ENCODE measurements at regions not wholly inside any gene's neighbourhood (a gene's known extent, or its start where the extent isn't known, plus 50 kb on each side); places are given as distances from the start of the nearest gene placed in this dataset.

DNA sequence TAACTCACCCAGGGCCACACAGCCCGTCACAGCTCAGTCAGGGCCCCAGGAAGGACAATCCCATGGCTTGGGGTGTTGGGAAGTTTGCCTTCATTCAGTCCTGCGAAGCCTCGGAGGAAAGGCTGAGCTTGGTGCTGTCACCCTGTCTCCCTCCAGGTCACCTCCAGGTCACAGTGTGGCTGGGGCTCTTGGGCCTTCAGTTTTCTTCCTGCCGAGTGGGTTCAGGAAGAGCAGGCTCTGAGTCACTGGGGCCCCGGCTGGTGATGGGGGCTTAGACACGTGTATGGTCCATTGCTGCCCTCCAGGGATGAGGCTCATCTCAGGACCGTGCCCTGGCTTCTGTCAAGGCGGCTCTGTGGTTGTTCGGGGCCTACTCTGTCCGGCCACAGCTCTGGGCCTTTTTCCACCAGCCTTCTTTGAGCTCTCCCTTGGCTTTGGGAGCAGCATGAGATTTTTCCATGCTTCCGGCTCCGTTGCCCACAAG is 118.6 kb downstream of the INHBB start:
- Histone ChIP-seq H2BK5ac (ENCODE audit: low read length) (no peak overlapping the region), H3K4me1 (ENCODE audit: control insufficient read depth in 2 of 2, insufficient read depth in 1 of 2, low read depth in 1 of 2, low read length in 2 of 2) (peaks cover 11 to 13% of the 10 kb centered on the region in 2 donors), H3K4me3 (ENCODE audit: low read length in 2 of 2) (no peak overlapping the region), H3K9me3 (replicated peaks in 1 of 2; ENCODE audit: control insufficient read depth in 2 of 2, insufficient read depth in 1 of 2, low read depth in 1 of 2, low read length in 2 of 2) (no peaks in the 10 kb centered on the region), H3K4me2 (ENCODE audit: insufficient read depth, low read length, poor library complexity, severe bottlenecking) (no peak overlapping the region), H3K9ac (ENCODE audit: low read depth, low read length, poor library complexity) (no peak overlapping the region), H2AK5ac (ENCODE audit: low read depth, low read length) (no peak overlapping the region), H3K18ac (ENCODE audit: low read length) (no peak overlapping the region), H3K14ac (ENCODE audit: low read length) (no peak overlapping the region), H3K27ac (replicated peaks; ENCODE audit: low read length) (no peak overlapping the region), H2BK120ac (ENCODE audit: low read depth, low read length) (no peak overlapping the region), H3K23ac (ENCODE audit: low read depth, low read length, poor library complexity) (no peak overlapping the region), H2BK15ac (ENCODE audit: low read length) (no peak overlapping the region), H3K4ac (ENCODE audit: low read length) (no peak overlapping the region), H4K8ac (ENCODE audit: low read depth, low read length) (no peak overlapping the region), H2AFZ (ENCODE audit: low read length) (no peak overlapping the region), H3K79me1 (ENCODE audit: low read depth, low read length) (no peaks in the 10 kb centered on the region), H2BK12ac (ENCODE audit: low read length) (no peak overlapping the region), H3K27me3 (ENCODE audit: control insufficient read depth in 3 of 3, insufficient read depth in 3 of 3, low read depth in 1 of 3, low read length in 3 of 3) (peaks cover 0 to 76% (median 65%) of the 10 kb centered on the region in 3 experiments), H3K36me3 (replicated peaks in 1 of 2; ENCODE audit: control insufficient read depth in 2 of 2, insufficient read depth in 2 of 2, low read length in 2 of 2) (no peaks in the 10 kb centered on the region), H4K91ac (ENCODE audit: low read depth, low read length, poor library complexity) (no peak overlapping the region)
- no peak for DNase-seq (ENCODE audit: low spot score)
- no CpG with 5 or more reads among the region's 12 CpGs for WGBS, 2 donors (ENCODE audit: extremely low coverage in 2 of 2, insufficient read length in 2 of 2, insufficient replicate concordance in 1 of 2)

DNA sequence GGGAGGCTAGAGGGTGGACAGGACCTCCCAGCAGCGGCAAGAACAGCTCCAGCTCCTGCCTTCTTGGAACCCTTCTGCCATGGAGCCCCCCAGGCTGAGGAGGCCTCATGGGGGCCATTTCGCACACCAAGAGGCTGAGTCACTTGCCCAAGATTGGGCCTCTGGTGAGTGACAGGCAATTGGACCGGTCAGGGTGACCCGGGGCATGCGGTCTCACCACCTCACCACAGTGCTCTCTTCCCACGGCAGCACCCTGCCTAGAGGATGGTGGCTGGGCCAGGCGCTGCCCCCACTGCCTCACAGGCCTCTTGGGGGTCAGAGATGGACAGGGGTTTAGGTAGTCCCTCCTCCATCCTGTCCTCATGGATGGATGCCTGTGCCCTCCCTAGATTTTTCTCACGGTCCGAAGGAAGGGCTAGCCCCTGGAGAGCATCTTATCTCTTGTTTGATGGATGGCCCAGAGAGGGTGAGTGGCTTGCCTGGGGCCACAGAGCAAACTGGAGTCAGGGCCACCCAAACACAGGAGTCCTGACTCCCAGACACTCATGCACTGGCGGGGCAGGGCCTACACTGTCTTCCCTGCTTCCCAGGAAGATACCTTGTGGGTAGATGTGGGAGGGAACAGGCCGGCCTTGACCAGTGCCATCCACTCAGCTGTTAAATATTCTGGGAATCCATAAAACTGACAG is 119.2 kb downstream of the INHBB start:
- peak overlapping the region; percentile 54 for H3K4me2 ChIP-seq (ENCODE audit: insufficient read depth, low read length, poor library complexity, severe bottlenecking)
- H3K36me3 ChIP-seq (replicated peaks in 1 of 2; ENCODE audit: control insufficient read depth in 2 of 2, insufficient read depth in 2 of 2, low read length in 2 of 2): no peaks in the 10 kb centered on the region
- peak overlapping the region; percentile 35 for H3K23ac ChIP-seq (ENCODE audit: low read depth, low read length, poor library complexity)
- H3K9me3 ChIP-seq (replicated peaks in 1 of 2; ENCODE audit: control insufficient read depth in 2 of 2, insufficient read depth in 1 of 2, low read depth in 1 of 2, low read length in 2 of 2): no peaks in the 10 kb centered on the region
- peak overlapping the region; percentile 1 for H3K14ac ChIP-seq (ENCODE audit: low read length)
- WGBS, 2 donors (ENCODE audit: extremely low coverage in 2 of 2, insufficient read length in 2 of 2, insufficient replicate concordance in 1 of 2): no CpG with 5 or more reads among the region's 11 CpGs
- H3K4me3 ChIP-seq (ENCODE audit: low read length in 2 of 2): no peak overlapping the region
- no peak overlapping the region for H4K91ac ChIP-seq (ENCODE audit: low read depth, low read length, poor library complexity)
- H3K4me1 ChIP-seq (ENCODE audit: control insufficient read depth in 2 of 2, insufficient read depth in 1 of 2, low read depth in 1 of 2, low read length in 2 of 2): peaks cover 11 to 13% of the 10 kb centered on the region in 2 donors
- no peak overlapping the region for H3K9ac ChIP-seq (ENCODE audit: low read depth, low read length, poor library complexity)
- H3K4ac ChIP-seq (ENCODE audit: low read length): no peak overlapping the region
- no peak overlapping the region for H2BK15ac ChIP-seq (ENCODE audit: low read length)
- H2AK5ac ChIP-seq (ENCODE audit: low read depth, low read length): peak overlapping the region; percentile 6
- peaks cover 0 to 83% (median 66%) of the 10 kb centered on the region in 3 experiments for H3K27me3 ChIP-seq (ENCODE audit: control insufficient read depth in 3 of 3, insufficient read depth in 3 of 3, low read depth in 1 of 3, low read length in 3 of 3)
- DNase-seq (ENCODE audit: low spot score): no peak
- H2BK120ac ChIP-seq (ENCODE audit: low read depth, low read length): no peak overlapping the region
- H3K79me1 ChIP-seq (ENCODE audit: low read depth, low read length): no peaks in the 10 kb centered on the region
- no peak overlapping the region for H2BK12ac ChIP-seq (ENCODE audit: low read length)
- H2BK5ac ChIP-seq (ENCODE audit: low read length): no peak overlapping the region
- no peak overlapping the region for H3K27ac ChIP-seq (replicated peaks; ENCODE audit: low read length)
- no peak overlapping the region for H4K8ac ChIP-seq (ENCODE audit: low read depth, low read length)
- no peak overlapping the region for H2AFZ ChIP-seq (ENCODE audit: low read length)
- H3K18ac ChIP-seq (ENCODE audit: low read length): peak overlapping the region; percentile 16

DNA sequence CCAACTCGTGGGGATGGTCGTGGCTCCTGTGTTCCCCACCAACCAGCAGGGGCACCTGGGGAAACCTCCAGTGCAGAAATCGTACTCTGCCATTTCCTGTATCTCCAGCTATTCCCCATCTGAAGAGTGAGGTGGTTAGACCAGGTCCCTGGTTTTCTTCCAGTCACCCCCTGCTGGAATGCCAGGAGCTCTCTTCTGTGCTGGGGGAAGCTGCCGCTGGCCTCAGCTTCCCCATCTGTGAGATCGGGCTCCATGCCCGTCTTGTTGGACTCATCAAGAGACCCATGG is 119.7 kb downstream of the INHBB start:
- no peak overlapping the region for H3K23ac ChIP-seq (ENCODE audit: low read depth, low read length, poor library complexity)
- H3K9ac ChIP-seq (ENCODE audit: low read depth, low read length, poor library complexity): no peak overlapping the region
- no CpG with 5 or more reads among the region's 6 CpGs for WGBS, 2 donors (ENCODE audit: extremely low coverage in 2 of 2, insufficient read length in 2 of 2, insufficient replicate concordance in 1 of 2)
- H3K18ac ChIP-seq (ENCODE audit: low read length): peak overlapping the region; percentile 42
- peak overlapping the region; percentile 54 for H3K4me2 ChIP-seq (ENCODE audit: insufficient read depth, low read length, poor library complexity, severe bottlenecking)
- no peak overlapping the region for H3K4me3 ChIP-seq (ENCODE audit: low read length in 2 of 2)
- no peak overlapping the region for H2BK15ac ChIP-seq (ENCODE audit: low read length)
- no peak overlapping the region for H3K4ac ChIP-seq (ENCODE audit: low read length)
- no peak overlapping the region for H2BK12ac ChIP-seq (ENCODE audit: low read length)
- no peak for DNase-seq (ENCODE audit: low spot score)
- H2AFZ ChIP-seq (ENCODE audit: low read length): no peak overlapping the region
- H3K4me1 ChIP-seq (ENCODE audit: control insufficient read depth in 2 of 2, insufficient read depth in 1 of 2, low read depth in 1 of 2, low read length in 2 of 2): peaks cover 11 to 13% of the 10 kb centered on the region in 2 donors
- H2BK5ac ChIP-seq (ENCODE audit: low read length): no peak overlapping the region
- H3K27ac ChIP-seq (replicated peaks; ENCODE audit: low read length): no peak overlapping the region
- H4K91ac ChIP-seq (ENCODE audit: low read depth, low read length, poor library complexity): no peak overlapping the region
- no peaks in the 10 kb centered on the region for H3K9me3 ChIP-seq (replicated peaks in 1 of 2; ENCODE audit: control insufficient read depth in 2 of 2, insufficient read depth in 1 of 2, low read depth in 1 of 2, low read length in 2 of 2)
- H3K14ac ChIP-seq (ENCODE audit: low read length): peak overlapping the region; percentile 1
- H3K36me3 ChIP-seq (replicated peaks in 1 of 2; ENCODE audit: control insufficient read depth in 2 of 2, insufficient read depth in 2 of 2, low read length in 2 of 2): no peaks in the 10 kb centered on the region
- no peaks in the 10 kb centered on the region for H3K79me1 ChIP-seq (ENCODE audit: low read depth, low read length)
- H3K27me3 ChIP-seq (ENCODE audit: control insufficient read depth in 3 of 3, insufficient read depth in 3 of 3, low read depth in 1 of 3, low read length in 3 of 3): peaks cover 0 to 88% (median 70%) of the 10 kb centered on the region in 3 experiments
- H2AK5ac ChIP-seq (ENCODE audit: low read depth, low read length): peak overlapping the region; percentile 6
- no peak overlapping the region for H4K8ac ChIP-seq (ENCODE audit: low read depth, low read length)
- H2BK120ac ChIP-seq (ENCODE audit: low read depth, low read length): no peak overlapping the region

DNA sequence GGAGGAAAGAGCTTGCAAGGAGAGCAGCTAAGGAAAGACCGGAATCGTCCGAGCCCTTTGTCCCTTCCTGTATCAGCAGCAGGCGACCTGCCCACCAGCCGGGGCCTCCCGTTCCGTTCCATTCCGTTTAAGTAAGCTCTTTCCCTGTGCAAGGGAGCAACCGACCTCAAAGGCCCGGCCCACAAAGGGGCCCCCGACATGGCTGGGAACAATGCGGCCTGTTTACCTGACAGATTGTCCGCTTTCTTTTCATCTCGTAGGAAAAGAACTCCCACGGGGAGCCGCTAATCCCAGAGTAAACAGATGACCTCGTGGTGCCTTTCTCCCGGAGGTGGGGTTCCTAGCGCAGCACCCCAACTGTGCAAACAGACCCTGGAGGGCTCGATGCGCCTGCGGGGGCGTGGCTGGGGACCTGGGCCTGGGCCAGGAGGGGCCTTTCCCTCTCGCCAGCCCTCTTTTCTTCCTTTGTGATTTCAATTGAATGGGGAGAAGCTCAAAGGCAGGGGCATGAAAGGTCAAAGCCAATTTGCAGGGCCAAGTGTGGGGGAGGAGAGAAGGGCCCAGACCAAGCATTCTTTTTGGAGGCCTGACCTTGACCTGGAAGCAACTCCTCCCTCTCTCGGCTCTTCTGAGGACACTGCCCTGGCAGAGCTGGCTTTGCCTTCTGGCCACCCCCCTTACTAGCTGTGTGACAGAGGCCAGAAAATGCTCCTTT is 120.2 kb downstream of the INHBB start:
- Histone ChIP-seq H3K4ac (ENCODE audit: low read length) (no peak overlapping the region), H2BK12ac (ENCODE audit: low read length) (no peak overlapping the region), H3K27ac (replicated peaks; ENCODE audit: low read length) (no peak overlapping the region), H3K79me1 (ENCODE audit: low read depth, low read length) (no peaks in the 10 kb centered on the region), H3K4me2 (ENCODE audit: insufficient read depth, low read length, poor library complexity, severe bottlenecking) (peak overlapping the region; percentile 54), H3K18ac (ENCODE audit: low read length) (no peak overlapping the region), H3K27me3 (ENCODE audit: control insufficient read depth in 3 of 3, insufficient read depth in 3 of 3, low read depth in 1 of 3, low read length in 3 of 3) (peaks cover 0 to 91% (median 74%) of the 10 kb centered on the region in 3 experiments), H2AK5ac (ENCODE audit: low read depth, low read length) (no peak overlapping the region), H2BK5ac (ENCODE audit: low read length) (no peak overlapping the region), H3K23ac (ENCODE audit: low read depth, low read length, poor library complexity) (no peak overlapping the region), H3K9ac (ENCODE audit: low read depth, low read length, poor library complexity) (no peak overlapping the region), H2AFZ (ENCODE audit: low read length) (peak overlapping the region; percentile 18), H2BK15ac (ENCODE audit: low read length) (no peak overlapping the region), H3K9me3 (replicated peaks in 1 of 2; ENCODE audit: control insufficient read depth in 2 of 2, insufficient read depth in 1 of 2, low read depth in 1 of 2, low read length in 2 of 2) (no peaks in the 10 kb centered on the region), H3K4me3 (ENCODE audit: low read length in 2 of 2) (no peak overlapping the region), H4K91ac (ENCODE audit: low read depth, low read length, poor library complexity) (no peak overlapping the region), H3K14ac (ENCODE audit: low read length) (no peak overlapping the region), H3K4me1 (ENCODE audit: control insufficient read depth in 2 of 2, insufficient read depth in 1 of 2, low read depth in 1 of 2, low read length in 2 of 2) (peaks cover 11 to 13% of the 10 kb centered on the region in 2 donors), H2BK120ac (ENCODE audit: low read depth, low read length) (no peak overlapping the region), H4K8ac (ENCODE audit: low read depth, low read length) (no peak overlapping the region), H3K36me3 (replicated peaks in 1 of 2; ENCODE audit: control insufficient read depth in 2 of 2, insufficient read depth in 2 of 2, low read length in 2 of 2) (no peaks in the 10 kb centered on the region)
- peak; percentile 51 for DNase-seq (ENCODE audit: low spot score)
- WGBS, 2 donors (ENCODE audit: extremely low coverage in 2 of 2, insufficient read length in 2 of 2, insufficient replicate concordance in 1 of 2): no CpG with 5 or more reads among the region's 25 CpGs

Measured in neuronal stem cell (in vitro differentiated cells).